ENCODE measurements at regions not wholly inside any gene's neighbourhood (a gene's known extent, or its start where the extent isn't known, plus 50 kb on each side); places are given as distances from the start of the nearest gene placed in this dataset.

GRCh38 chr11:19410032-19410431 lies 169.3 kb upstream of the E2F8 start:
- no peak for ATAC-seq

GRCh38 chr11:19409307-19409706 lies 168.6 kb upstream of the E2F8 start:
- no peak for ATAC-seq
- TF ChIP-seq SNAI2 (CRISPR knock-in tag; IDR thresholded peaks at IDR 0.05) (no peak), ZFP30 (CRISPR knock-in tag; IDR thresholded peaks at IDR 0.05) (no peak), ZNF565 (CRISPR knock-in tag; conservative IDR thresholded peaks at IDR 0.05; ENCODE audit: low read depth) (no peak), TOX (CRISPR knock-in tag; IDR thresholded peaks at IDR 0.05; ENCODE audit: borderline replicate concordance) (no peak), RARB (CRISPR knock-in tag; IDR thresholded peaks at IDR 0.05) (no peak), ESRRG (CRISPR knock-in tag; IDR thresholded peaks at IDR 0.05) (no peak), ZNF70 (CRISPR knock-in tag; IDR thresholded peaks at IDR 0.05) (no peak), GLIS3 (CRISPR knock-in tag; IDR thresholded peaks at IDR 0.05) (no peak), CSRNP3 (CRISPR knock-in tag; IDR thresholded peaks at IDR 0.05) (no peak), PPARA (CRISPR knock-in tag; IDR thresholded peaks at IDR 0.05; ENCODE audit: borderline replicate concordance) (no peak), CSDC2 (CRISPR knock-in tag; IDR thresholded peaks at IDR 0.05) (no peak), ISL1 (CRISPR knock-in tag; IDR thresholded peaks at IDR 0.05) (no peak)

More at GRCh38 chr11:19410032-19410431, 169.3 kb upstream of the E2F8 start:
- TF ChIP-seq GLIS3 (CRISPR knock-in tag; IDR thresholded peaks at IDR 0.05): no peak
- no peak for TF ChIP-seq RARB (CRISPR knock-in tag; IDR thresholded peaks at IDR 0.05)
- TF ChIP-seq PPARA (CRISPR knock-in tag; IDR thresholded peaks at IDR 0.05; ENCODE audit: borderline replicate concordance): no peak
- no peak for TF ChIP-seq ZNF8 (CRISPR knock-in tag; IDR thresholded peaks at IDR 0.05)
- no peak for TF ChIP-seq CSRNP3 (CRISPR knock-in tag; IDR thresholded peaks at IDR 0.05)
- no peak for TF ChIP-seq ESRRG (CRISPR knock-in tag; IDR thresholded peaks at IDR 0.05)
- TF ChIP-seq BACH2 (CRISPR knock-in tag; IDR thresholded peaks at IDR 0.05; ENCODE audit: borderline replicate concordance): no peak
- no peak for TF ChIP-seq ZNF70 (CRISPR knock-in tag; IDR thresholded peaks at IDR 0.05)
- no peak for TF ChIP-seq TSHZ2 (CRISPR knock-in tag; IDR thresholded peaks at IDR 0.05)
- TF ChIP-seq TOX (CRISPR knock-in tag; IDR thresholded peaks at IDR 0.05; ENCODE audit: borderline replicate concordance): no peak
- no peak for TF ChIP-seq SNAI2 (CRISPR knock-in tag; IDR thresholded peaks at IDR 0.05)
- no peak for TF ChIP-seq POU6F1 (CRISPR knock-in tag; IDR thresholded peaks at IDR 0.05; ENCODE audit: borderline replicate concordance, low read depth)
- TF ChIP-seq ZFP30 (CRISPR knock-in tag; IDR thresholded peaks at IDR 0.05): no peak
- no peak for TF ChIP-seq ZNF565 (CRISPR knock-in tag; conservative IDR thresholded peaks at IDR 0.05; ENCODE audit: low read depth)
- no peak for TF ChIP-seq ZFP3 (CRISPR knock-in tag; IDR thresholded peaks at IDR 0.05)
- TF ChIP-seq PATZ1 (CRISPR knock-in tag; IDR thresholded peaks at IDR 0.05; ENCODE audit: borderline replicate concordance): no peak
- no peak for TF ChIP-seq CREB5 (CRISPR knock-in tag; IDR thresholded peaks at IDR 0.05; ENCODE audit: low read depth)
- TF ChIP-seq TCF4 (CRISPR knock-in tag; IDR thresholded peaks at IDR 0.05; ENCODE audit: borderline replicate concordance): no peak
- TF ChIP-seq ARNTL (CRISPR knock-in tag; IDR thresholded peaks at IDR 0.05; ENCODE audit: borderline replicate concordance, low read depth): no peak
- TF ChIP-seq ZC3H10 (CRISPR knock-in tag; IDR thresholded peaks at IDR 0.05): no peak
